T1000 (cell line): ENCODE measurements at regions not wholly inside any gene's neighbourhood (a gene's known extent, or its start where the extent isn't known, plus 50 kb on each side); places are given as distances from the start of the nearest gene placed in this dataset.
A peak's percentile ranks its signal among the peaks of the same experiment; 100 is the strongest.
"Not testable (repeated sequence)": the region's sequence is repeated elsewhere in the genome, so short reads cannot be mapped to it uniquely, and the experiment has no call there.

Experiments used
- DNase-seq: peaks from one replicate; lab custom pipeline; 2025; ENCODE audit warnings: mixed read lengths; lab: John Stamatoyannopoulos, UW

DNA sequence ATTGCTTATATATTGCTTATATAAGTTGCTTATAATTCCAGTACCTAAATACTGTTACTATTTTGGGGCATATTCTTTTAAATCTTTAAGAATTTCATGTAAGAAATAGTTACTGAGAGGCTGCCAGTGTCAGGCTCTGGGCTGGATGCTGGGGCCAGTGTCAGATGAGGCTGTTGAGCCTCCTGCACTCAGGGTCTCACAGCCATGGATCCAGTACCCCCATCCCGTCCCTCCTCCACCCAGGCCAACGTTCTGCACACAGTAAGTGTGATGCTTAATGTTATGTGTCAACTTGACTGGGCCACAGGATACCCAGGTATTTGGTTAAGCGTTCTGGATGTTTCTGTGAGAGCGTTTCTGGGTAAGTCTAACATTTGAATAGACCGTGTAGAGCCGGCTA lies 119.5 kb upstream of the PMEPA1 start:
- no peak for DNase-seq

DNA sequence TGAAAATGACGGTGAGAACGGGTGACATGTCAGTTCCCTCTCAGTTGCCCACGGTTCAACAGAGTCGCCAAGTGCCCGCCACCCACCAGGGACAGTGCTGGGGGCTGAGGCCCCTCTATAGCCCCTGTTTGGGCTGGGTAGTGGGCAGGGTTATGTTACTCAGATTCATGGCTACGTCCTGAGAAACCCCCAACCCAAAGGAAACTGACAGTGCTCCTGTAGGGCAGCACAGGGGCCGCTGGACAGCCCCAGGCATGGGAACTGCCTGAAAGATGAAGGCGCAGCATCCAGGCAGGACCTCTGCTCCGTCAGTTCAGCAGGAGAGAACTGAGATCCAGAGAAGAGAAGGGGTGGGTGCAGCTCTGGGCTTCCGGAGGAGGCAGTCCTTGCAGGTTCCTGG lies 118.9 kb upstream of the PMEPA1 start:
- no peak for DNase-seq

DNA sequence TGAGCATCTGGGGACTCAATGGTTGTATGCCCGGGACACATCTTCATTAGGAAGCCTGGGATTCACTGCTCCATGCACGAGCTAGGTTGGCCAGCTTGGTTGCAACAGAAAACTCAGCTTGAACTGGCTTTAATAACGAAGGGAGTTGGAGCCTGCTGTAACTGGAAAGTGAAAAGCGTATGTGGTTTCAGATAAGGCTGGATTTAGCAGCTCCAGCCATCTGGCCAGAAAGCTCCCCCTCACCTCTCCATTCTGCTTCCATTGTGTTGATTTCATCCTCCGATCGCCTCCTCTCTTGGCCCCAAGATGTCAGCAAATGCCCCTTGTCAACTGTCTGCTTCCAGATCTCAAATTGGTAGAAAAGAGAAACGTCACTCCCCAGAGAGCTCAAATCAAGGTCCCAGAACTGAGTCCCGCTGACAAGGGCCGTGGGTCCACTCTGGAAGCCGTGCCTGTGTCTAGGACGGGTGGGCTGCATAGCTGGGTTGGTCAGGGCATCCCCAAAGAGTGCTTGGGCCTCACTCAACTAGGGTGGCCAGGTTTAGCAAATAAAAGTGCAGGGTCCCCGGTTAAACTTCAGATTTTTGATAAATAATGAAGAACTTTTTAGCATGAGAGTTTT lies 117.0 kb upstream of the PMEPA1 start:
- no peak for DNase-seq

DNA sequence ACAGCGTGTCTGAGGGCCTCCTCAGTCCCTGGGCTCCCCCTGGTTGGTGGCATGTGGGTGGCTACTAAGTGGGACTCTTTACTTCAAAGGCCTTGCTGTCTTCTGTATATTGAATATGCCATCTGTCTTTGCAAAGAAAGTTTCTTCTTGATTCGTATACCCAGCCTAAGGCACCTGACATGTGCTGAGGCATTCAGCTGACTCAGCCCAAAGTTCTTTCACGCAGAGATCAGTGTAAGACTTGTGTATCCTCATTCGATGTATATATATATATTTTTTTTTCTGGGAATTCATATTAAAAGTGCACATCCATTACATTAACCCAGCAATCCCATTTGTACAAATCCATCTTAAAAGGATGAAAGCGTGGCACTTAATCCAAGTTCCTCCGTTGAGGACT lies 115.1 kb upstream of the PMEPA1 start:
- no peak for DNase-seq

DNA sequence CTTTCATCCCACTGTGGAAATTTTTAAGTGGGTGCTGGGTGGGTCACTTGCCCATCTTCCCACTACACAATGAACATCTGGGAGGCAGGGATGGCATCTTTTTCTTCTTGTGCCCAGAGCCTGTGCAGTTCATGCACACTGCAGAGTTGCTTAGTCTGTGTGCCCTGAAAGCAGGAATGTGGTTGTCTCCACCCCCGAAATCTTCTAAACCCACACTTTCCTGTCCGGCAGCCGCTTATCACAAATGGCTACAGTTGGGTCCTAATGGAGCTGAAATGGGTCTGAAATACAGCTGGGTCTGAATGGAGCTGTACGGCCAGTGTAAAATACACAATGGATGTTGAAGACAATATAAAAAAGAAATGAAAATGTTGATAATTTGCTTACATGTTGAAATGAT lies 112.1 kb upstream of the PMEPA1 start:
- DNase-seq: no peak

DNA sequence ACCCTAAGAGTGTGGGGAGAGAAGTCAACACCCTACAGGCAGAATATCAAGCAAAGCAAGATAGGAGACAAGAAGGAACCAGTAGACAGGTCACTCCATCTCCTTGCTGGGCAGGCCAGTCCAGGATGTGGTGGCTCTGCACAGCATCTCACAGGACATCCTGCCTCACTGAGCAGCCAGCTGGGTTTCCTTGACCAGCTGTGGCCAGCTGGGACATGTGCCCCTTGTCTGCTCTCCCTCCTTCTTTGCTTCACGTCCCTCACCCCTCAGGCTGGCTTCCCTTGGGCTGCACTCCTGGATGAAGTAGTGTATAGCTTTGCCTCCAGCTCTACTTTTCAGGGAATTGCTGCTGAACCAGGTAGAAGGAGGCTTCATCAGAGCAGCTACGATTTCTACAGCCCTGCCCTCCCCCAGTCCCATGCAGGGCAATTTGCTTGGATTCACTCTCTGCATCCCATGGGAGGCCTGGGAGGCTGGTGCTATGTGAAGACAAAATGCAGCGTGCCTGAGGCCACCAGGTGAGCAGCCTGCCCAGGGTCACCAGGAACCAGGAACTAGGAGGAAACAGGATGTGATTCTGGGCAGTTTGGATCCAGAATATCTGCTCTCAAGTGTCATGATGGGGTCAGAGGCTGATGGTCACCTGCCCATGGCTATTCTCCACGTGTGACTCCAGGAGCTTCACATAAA lies 110.0 kb upstream of the PMEPA1 start:
- DNase-seq: no peak

DNA sequence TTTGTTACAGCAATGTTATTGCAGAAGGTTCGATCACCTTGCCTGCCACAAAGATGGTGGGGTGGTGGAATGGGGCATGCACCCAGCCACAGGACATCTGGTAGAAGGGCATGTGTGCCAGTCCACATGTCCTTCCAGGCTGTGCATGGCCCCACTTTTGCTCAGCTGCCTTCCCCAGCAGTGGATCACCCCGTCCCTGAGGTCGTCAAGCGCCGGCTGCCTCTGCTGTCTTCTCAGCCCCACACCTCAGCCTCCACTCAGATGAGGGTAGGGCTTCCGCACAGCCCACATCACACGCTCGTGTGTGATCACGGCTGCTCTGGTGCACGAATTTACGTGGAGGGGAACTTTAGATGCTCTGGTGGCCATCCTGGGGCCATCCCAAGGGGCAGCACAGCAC lies 109.5 kb upstream of the PMEPA1 start:
- no peak for DNase-seq

DNA sequence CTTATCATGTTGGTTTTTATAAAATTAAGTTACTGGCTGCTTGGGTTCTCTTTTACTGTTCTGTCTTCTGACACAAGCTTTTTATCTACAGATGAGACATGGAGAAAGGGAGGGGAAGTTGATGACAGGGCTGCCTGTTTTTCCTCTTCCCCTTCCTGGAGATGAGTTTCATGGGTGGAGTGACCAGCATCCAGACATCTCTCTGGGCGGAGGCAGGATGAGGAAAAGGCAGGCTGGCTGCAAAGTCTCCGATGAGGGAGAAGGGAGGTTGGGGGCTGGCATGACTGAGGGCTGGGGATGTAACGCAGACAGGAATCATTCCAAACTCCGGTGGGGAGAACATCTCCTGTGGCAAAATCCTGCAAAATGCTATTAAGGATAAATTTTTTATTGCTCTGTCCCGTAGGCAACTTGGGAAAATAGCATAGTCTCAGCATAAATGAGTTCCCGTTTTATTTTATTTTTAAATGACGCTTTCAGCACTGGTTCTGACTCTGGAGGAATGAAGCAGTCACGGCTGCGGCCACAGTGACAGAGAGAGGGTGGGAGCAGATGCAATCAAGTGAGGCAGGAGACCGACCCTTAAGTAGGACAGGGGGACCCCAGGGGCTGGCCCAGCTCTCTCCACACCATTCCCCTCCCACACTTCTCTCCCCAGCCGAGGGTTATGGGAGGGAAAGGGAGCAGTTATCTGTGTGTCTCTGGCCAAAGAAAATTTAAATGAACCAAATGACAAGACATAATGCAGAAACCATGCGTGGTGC lies 108.8 kb upstream of the PMEPA1 start:
- no peak for DNase-seq

DNA sequence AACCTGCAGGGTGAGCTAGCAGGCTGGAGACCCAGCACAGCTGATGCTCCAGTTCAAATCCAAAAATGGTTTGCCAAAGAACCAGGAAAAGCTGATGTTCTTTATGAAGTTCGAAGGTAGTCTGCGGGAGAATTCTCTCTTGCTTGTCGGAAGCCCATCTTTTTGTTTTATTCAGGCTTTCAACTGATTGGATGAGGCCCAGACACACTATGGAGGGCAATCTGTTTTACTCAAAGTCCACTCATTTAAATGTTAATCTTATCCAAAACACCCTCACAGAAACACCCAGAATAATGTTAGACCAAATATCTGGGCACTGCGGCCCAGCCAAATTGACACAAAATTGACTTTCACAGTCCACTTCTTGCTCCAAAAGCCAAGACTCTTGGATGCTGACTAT lies 105.6 kb upstream of the PMEPA1 start:
- DNase-seq: no peak

DNA sequence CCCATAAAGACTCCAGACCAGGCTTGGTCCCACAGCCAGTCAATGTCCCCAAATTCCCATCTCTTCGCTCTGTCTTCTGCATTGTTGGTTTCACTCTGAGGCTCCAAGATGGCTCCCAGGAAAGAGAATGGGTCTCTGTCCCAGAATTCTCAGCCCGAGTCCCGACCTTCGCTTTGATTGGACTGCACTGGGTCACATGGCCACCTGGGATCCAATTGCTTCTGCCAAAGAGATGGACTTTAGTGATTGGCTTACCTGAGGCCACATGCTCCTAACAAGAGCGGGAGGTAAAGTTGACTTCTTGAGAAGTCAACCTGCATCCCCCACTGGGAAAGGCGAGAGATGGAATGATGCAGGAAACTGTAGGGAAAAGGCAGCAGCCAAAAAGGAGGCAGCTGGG lies 104.7 kb upstream of the PMEPA1 start:
- no peak for DNase-seq

DNA sequence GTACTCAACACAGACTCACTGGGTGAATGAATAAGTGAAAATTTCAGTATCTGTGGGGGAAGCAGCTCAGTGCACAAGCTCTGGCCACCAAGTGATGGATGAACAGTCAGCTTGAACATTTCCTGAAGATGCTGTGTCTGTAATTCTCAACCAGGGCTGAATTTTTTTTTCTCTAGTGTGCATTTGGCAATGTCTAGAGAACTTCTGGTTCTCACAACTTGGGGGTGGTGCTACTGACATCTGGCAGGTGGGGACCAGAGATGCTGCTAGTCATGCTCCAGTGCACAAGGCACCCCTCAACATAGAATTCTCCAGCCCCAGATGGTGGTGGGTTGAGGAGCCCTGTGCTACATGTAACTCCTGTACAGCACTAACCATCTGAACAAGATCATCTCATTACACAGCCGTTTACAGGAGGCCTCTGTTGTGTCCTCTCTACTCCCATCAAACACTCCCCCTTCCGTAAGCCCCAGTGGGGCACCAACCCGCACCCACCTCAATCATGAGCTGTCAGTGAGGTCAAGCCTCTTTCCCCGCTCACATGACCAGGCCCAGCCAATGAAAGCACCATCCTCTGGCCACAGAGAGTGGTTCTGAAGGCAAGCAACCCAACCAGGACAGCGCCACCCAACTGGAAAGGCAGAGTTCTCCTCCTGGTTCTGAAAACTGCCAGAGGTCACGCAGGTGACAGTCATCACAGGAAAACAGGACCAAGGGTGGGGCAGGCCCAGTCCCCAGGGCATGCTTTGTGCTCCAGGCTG lies 103.9 kb upstream of the PMEPA1 start:
- no peak for DNase-seq

DNA sequence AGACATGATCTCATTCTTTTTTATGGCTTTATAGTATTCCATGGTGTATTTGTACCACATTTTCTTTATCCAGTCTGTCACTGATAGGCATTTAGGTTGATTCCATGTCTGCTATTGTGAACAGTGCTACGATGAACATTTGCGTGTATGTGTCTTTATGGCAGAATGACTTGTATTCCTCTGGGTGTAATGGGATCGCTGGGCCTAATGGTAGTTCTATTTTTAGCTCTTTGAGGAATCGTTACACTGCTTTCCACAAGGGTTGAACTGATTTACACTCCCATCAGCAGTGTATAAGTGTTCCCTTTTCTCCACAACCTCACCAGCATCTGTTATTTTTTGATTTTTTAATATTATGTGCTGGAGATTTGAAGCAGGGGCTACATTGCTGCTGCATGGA lies 102.8 kb upstream of the PMEPA1 start:
- DNase-seq: not testable (repeated sequence)

DNA sequence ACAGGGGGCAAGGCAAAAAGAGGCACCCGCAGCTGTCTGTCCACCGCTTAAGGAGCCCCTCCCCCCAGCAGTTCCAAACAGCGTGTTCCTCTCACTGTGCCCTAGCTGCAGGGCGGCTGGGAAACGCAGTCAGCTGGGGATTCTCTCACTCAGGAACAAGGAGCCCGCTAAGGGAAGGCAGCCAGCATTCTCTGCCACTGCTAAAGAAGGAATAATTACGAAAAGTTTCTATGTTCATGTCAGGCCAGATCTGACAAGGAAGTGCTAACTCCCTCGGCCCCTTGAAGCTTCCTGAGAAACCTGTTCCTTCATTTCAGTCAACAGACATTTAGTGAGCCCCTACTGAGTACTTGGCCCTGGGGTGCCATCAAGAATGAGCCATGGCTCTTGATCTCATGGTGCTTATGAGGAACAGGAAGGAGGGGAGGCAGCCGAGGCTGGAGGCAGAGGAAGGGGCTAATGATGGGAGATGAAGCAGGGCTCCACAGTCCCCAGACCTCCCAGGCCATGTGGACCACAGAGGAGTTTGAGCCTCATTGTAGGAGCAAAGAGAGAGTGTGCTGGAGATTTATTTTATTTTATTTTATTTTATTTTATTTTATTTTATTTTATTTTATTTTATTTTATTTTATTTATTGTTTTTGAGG lies 101.7 kb upstream of the PMEPA1 start:
- DNase-seq: no peak

DNA sequence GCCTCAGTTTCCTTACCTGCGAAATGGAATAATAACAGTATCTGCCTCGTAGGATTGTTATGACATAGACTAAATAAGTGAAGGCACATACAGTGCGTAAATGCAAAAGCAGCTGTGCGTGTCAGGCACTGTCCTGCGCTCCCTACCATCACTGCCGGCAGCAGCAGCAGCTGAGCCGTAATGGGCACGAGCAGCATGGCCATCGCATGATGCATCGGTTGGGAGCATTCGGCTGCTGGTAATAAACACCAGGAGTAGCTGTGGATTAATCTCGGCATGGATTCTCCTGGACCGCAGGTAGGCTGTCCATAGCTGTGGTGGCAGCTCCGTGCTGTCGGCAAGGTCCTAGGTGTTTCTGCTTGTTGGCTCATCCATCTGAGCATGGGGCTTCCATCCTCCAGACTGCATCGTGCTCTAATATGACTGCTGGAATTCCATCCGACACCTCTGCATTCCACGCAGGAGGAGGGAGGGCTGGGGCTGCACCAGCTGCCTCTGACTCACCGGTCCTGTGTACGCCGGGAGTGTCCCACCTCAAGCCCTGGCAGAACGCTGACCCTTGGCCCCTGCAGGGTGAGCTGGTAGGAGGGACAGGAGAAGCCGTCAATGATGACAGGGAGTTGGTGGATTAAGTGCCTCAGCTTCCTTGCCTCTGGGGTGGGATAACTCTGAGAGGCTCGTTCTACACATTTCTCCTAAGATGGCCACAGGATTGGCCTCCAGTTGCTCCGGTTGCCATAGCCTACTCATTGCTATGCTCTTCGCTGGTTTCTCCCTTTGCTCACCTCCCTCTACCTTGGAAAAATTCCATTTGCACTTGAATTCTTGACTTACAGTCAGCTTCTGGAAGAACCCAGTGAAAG lies 100.9 kb upstream of the PMEPA1 start:
- peak; percentile 38 for DNase-seq

DNA sequence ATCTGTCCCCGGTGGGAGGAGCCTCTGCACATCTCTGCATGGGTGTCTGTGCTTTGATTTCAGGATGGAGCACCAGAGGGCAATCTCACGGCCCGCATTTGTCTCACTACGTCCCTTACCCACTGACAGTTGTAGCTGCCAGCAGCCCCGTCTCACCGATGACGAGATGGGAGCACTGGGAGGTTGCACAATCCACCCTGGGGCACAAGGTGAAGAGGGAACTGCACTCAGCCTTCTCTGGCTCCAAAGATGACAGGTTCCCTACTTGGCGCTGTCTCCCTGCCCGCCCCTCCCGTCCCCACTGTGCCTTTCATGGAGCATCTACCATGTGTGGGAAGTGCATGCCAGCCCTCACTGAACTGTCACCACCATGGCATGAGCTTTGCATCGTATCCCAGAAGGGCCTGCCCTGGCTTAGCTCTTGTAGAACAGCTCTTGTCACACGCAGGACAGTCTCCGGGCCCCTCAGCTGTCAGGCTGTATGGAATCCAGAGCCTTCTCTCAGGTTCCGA lies 99.9 kb upstream of the PMEPA1 start:
- no peak for DNase-seq

DNA sequence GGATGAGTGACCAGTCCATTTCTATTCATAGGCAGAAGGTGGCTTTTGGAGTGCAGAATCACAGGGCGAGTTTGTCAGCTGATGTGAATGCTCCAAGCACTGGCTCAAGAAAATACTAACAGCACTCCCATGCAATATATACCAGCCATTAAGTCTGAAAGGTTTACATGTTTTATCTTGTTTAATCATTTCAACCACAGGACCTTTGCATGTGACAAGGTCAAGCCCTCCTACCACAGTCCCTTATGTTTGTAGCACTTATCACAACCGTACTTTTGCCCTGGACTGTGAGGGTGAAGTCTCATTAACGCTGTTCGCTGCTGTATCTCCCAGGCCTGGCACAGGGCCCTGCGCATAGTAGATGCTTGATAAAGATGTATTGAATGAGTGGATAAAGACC lies 99.3 kb upstream of the PMEPA1 start:
- DNase-seq: no peak

DNA sequence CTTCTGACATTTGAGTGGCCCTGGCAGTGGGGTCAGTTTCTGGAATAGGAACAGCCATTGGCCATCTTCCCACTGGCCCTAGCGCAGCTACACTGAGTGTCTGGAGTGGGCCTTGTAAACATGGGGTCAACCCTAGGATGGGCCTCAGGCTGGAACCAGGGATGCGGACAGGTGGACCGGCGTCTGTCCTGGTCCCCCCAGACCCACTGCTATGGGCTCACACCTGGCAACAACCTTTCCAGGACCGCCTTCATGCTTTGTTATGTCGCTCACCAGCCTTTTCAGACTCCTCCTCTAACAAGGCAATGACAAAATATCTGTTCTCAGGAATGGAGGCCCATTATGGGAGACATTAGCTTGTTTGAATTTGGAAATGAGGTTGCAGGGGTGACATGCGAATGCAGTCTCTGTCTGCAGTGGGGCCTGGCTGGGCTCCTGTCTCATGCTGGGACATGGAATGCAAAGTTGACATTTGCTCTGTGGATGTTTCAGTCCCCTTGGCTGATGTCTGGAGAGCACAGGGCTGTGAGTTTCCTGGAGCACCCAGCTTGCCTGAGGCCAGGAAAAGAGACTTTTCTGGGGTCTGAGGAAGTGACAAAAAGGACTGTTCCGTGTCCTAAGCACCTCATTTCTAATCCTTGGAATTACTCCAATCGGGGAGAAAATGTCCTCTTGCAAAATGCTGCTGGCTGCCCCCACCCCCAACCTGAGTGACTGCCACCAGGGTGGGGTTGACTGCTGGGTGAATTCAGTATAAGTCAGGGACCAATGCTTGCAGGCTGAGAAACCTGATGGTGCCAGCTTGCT lies 98.7 kb upstream of the PMEPA1 start:
- no peak for DNase-seq

DNA sequence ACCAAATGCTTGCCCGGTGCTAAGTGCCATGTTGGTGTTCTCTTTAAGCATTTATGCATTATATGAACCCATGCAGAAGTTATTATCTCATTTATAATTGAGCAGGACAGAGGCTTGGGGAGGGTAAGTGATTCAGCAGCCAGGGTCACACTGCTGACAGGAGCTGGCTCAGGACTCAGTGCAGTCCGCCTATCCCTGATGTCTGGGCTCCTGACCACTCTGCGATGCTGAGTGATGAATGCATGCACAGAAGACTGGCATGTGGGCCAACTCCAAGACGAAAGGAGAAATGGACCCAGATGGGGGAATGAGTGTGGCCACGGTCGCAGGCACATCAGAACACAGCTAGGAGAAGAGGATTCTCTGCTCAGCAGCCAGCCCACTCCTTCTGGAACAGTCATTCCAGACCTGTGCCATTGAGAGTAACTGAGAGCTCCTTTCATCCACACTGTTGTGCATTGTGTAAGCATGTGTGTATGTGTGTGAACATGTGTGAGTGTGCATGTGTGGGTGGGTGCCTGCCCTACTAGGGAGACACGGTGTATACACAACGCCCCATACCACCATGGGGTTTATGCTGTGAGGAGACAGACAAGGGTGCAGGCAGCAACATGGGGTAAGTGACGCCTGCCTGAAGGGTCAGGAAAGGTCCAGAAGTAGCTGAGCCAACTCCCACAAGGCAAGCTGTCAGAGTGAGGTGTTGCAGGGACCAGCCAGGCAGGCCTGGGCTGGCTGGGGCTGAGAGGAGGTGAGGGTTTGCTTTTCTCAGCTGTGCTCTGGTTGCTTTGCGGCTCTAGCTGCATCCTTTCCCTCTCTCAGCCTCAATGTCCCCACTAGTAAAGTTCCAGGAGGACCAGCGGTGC lies 97.8 kb upstream of the PMEPA1 start:
- no peak for DNase-seq

DNA sequence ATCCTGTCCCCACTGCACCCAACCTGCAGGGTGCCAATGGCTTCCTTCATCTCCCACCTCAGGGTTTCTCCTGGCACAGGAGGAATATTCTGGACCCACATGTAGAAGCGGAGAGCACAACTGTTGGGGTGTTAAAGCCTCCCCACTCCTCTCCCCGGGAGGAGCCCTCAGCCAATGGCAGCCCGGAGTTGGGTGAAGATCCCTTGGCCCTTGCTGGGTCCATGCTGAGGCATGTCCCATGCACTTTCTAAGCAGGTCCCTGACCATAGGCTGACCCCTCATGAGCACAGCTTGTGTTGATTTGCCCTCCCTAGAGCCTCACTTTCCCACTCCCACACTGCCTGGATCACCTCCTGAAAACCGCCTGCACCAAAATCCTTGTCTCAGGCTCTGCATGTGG lies 97.2 kb upstream of the PMEPA1 start:
- no peak for DNase-seq
